ENCODE measurements at regions not wholly inside any gene's neighbourhood (a gene's known extent, or its start where the extent isn't known, plus 50 kb on each side); places are given as distances from the start of the nearest gene placed in this dataset.

GRCh38 chr6:49097116-49097515, 365.9 kb downstream of the MMUT start:
- DNase-seq = no peak

- no peak for DNase-seq
Observed at GRCh38 chr6:49088631-49089030, 374.4 kb downstream of the MMUT start.

DNA sequence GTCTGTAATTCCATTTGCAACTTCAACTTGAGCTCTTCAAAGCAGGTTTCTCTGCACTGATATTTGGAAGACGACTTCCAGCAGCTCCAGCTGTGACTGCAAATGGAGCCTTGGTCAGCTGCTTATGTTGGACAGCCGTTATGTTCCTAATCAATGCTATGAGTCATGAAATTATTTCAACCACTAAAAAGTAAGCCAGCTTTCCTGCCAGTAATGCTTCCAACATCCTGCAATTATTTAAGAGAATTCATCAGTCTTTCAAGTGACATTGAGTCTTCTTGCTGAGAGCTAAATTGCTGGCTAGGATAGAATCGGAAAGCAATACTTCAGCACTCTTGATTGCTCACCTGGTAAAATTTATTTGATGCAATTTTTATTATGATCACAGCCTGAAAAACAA, 375.7 kb downstream of the MMUT start:
- DNase-seq = no peak

- no peak for DNase-seq
Observed at GRCh38 chr6:49082611-49083010, 380.4 kb downstream of the MMUT start.

DNA sequence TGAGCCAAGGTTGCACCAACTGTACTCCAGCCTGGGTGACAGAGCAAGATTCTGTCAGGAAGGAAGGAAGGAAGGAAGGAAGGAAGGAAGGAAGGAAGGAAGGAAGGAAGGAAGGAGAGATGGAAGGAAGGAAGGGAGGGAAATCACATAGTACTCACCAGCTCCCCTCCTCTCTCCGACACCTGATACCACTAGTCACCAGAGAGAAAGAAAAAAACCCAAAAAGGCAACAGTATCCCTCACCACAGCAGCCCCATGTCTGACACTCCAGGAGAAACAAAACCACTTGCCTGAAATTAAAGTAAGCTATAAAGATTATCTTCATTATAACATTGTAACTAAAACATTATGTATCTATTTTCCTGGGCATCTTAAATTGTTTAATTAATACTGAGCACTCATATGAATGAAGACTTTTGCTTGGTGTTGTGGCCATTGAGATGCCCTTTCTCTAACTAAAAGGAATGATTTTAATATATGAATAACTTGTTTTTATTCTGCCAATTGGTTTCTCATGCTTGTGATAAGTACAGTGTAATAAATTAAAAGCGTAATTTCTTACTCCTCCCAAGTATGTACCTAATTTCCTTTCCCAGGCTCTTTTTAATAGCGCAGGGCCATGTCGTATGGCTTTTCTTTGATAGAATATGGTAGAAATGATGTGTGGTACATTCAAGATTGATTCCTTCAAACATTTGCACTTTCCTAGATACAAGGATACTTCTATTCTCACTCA, 390.0 kb downstream of the MMUT start:
- no peak for DNase-seq

GRCh38 chr6:49072146-49072545, 390.9 kb downstream of the MMUT start:
- DNase-seq = no peak

GRCh38 chr6:49070411-49070810, 392.6 kb downstream of the MMUT start:
- DNase-seq = no peak

DNA sequence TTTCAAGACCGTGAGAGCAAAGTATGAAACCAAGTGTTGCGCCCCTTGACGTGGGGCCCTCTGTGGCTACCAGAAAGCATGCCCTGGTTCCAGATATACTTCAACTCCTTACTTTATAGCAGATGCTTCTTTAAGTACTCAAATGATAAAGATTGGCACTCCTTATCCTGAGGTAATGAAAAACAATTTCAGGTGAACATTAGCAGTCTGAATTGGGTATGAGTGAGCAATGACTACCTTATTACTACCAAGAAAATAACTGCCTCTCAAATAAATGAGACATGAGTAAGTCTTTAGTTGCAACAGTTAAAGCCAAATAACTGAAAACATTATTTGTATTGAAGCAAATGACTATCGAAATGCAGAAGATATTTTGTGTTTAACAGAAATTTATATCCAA, 408.7 kb downstream of the MMUT start:
- DNase-seq = no peak

- no peak for DNase-seq
Observed at GRCh38 chr6:49052901-49053300, 410.2 kb downstream of the MMUT start.

DNA sequence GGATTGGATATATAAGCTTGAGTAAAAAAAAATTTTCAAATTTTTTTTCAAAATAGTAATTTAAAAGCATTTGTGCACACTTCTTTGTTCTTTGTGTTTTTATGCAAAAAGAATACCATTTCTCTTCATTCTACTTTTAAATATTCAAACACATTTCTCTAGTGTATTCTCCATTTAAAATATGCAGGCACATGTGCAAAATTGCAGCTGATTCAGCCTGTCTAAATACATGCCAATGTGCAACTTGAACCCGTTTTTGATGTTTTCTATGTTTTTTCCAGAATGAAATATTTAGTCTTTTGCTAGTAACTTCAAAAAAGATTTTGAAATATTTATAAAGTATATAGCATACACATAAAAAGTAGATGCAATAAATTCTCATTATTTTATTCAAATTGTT, 411.8 kb downstream of the MMUT start:
- no peak for DNase-seq

GRCh38 chr6:49050584-49050983, 412.5 kb downstream of the MMUT start:
- DNase-seq = no peak

DNA sequence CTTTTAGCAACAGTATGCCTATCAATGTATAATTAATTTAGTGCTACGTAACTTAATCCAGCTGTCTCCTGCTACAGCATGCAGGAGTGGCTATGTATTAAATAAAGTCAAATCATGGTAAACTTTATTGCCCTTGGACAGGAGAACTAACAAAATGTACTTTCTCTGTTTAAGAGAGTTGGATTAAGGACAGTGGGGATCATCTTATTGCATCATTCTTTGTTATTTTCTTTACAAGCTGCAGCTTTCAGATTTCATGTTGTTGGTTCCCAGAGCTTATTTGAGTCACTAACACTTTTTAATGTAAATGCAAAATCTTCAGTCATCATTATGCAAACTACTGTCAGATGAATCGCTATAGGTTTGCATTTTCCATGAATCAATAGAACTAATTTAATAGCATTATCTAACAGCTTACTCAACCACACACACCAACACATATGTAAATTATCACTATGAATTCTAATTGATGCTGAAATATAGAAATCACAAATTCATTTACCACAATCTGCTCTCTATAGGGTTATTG, 424.7 kb downstream of the MMUT start:
- no peak for DNase-seq

- no peak for DNase-seq
Observed at GRCh38 chr6:49030251-49031020, 432.6 kb downstream of the MMUT start.

DNA sequence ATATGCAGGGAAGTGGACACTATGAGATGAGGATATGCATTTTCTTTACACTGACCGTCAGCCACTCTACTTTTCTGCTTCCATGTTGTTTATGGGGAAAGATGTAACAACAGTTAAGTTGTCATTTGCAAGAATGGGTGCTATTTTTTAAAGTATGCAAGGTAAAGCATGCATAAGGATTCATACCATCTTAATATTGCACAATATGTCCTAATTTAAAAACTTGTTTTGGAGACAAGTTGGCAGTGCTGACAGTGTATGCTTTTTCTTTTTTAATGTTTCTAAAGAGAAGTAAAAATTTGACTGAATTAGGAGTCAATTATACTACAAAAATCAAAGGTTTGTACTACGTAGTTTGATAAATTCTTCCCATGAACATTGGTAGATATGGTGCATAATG, 435.4 kb downstream of the MMUT start:
- no peak for DNase-seq

DNA sequence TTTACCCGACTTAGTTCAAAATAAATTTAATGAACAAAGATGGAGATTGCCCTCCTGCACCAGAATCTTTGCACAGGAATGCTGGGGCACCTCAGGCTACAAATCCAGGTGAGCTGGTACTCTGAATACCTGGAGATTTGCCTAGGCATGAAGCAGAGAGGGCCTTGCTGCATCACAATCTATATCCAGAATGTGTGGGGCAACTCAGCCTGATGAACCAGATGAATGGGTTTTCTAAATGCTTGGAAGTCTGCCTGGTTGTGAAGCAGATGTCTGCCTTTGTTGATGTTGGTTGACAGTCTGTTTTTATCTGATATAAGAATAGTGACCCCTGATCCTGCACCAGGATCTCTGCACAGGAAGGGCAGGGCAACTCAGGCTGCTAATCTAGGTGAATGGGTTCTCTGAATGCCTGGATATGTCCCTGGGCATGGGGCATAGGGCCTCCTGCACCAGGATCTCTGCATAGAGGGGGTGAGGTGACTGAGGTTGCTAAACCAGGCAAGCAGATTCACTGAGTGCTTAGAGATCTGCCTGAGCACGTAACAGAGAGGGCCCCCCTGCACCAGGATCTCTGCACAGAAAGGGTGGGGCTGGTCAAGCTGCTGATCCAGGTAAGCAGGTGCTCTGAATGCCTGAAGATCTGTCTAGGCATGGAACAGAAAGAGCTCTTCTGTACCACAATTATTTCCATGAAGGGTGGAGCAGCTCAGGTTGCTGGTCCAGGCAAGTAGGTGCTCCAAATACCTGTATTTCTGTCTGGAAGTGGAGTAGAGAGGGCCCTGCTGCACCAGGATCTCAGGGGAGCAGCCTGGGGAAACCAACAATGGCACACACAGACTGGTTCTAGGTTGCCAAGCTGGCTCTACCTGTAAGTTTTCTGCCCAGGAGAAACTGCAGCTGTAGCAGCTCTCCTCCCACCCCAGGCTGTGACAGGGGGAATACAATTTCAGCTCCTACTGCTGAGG, 437.5 kb downstream of the MMUT start:
- no peak for DNase-seq

DNA sequence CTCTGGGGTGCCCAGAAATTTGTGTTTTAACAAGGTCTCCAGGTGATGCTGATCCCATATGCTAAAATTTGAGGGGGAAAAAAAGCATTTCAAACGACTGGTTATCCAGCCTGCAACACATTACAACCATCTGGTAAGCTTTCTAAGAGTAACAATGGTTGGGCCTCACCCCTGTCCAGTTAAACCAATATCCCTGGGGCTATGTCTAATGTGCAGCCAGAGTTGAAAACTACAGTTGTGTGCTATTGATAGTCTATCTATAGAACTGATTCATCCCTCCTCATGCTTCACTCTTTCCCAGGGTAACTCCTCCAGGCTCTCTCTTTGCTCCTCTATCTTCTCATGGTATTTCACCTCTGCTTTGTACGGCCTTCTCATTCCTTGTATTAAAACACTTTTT, 458.3 kb downstream of the MMUT start:
- no peak for DNase-seq

- DNase-seq = no peak
Observed at GRCh38 chr6:49003348-49003747, 459.7 kb downstream of the MMUT start.

GRCh38 chr6:49001856-49002541, 461.1 kb downstream of the MMUT start:
- DNase-seq = no peak

DNA sequence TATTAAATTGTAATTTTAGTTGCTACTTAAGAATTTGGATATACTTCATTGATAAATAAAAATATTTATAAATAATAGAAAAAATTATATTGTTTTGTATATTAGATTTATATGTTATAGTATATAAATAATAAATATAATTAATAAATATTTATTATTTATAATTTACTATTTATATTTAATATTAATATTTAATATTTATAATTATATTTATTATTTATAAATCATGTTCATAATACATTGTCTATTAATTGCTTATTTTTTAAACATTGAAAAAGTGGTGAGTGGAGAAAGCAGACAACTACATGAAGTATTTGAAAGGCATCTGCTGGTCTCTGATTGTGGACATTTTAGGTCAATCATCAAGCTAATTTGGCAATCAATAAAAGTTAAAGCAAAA, 464.5 kb downstream of the MMUT start:
- no peak for DNase-seq

DNA sequence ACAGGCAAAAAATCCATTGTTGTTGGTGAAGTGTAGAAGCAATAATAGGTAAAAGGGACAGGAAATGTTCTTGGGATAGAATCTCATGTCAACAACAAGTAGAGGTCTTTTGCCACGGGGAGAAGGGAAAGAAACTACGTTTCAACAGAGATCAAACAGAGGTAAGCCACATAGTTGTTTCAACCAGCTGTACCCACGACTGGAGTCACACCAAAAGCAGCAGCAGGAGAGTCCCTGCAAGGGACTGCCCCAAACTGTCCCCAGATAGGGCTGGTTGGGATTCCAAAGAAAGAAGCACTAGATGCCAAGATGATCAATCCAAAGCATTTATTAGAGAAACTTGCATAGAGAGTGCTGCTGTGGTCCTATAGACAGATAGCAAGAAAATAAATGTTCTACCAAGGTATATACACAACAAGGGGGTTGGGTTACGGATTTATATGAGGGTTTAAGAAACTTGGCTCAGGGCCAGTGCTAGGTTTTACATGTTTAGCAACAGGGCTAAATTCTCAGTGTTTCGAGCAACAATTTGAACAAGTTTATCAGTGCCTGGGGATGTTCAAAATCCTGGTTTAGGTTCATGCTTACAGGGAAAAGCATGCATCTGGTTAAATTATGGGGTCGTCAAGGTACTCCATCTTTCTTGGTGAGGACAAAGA, 466.5 kb downstream of the MMUT start:
- no peak for DNase-seq

- no peak for DNase-seq
Observed at GRCh38 chr6:48994811-48995210, 468.2 kb downstream of the MMUT start.

- no peak for DNase-seq
Observed at GRCh38 chr6:48990739-48991138, 472.3 kb downstream of the MMUT start.

Data from stimulated activated CD4-positive, alpha-beta T cell treated with anti-CD3 and anti-CD28 coated beads, Interleukin-2, amount 100 ng/mL, for 24 hours (primary cell).